SK-N-SH treated with all-trans-retinoic acid at 6 μM for 48 hours (cell line): ENCODE measurements at regions not wholly inside any gene's neighbourhood (a gene's known extent, or its start where the extent isn't known, plus 50 kb on each side); places are given as distances from the start of the nearest gene placed in this dataset.

ENCODE experiments used
- ATAC-seq: fragments of 200-7000 bp; cut with Tn5 transposase; 3 replicates; pipeline ENCODE4 v1.9.1; 2020; ENCODE audit warnings: mild to moderate bottlenecking, moderate library complexity
- CSDC2 ChIP-seq: fragments of 250-450 bp; sonication (Bioruptor Pico); IDR thresholded peaks from 2 replicates; pipeline ENCODE4 v1.5.0; 2020; ENCODE audit warnings: mild to moderate bottlenecking, moderate library complexity
- ESRRG ChIP-seq: fragments of 250-450 bp; sonication (Bioruptor Pico); IDR thresholded peaks from 2 replicates; pipeline ENCODE4 v1.6.1; 2021; ENCODE audit warnings: mild to moderate bottlenecking
- GLIS3 ChIP-seq: fragments of 250-450 bp; sonication (Bioruptor Pico); IDR thresholded peaks from 2 replicates; pipeline ENCODE4 v1.5.0; 2020; ENCODE audit warnings: mild to moderate bottlenecking, moderate library complexity
- ISL1 ChIP-seq: fragments of 250-450 bp; sonication (Bioruptor Pico); IDR thresholded peaks from 2 replicates; pipeline ENCODE4 v2.1.2; 2022; ENCODE audit warnings: mild to moderate bottlenecking, moderate library complexity
- PPARA ChIP-seq: fragments of 250-450 bp; sonication (Bioruptor Pico); IDR thresholded peaks from 2 replicates; pipeline ENCODE4 v1.5.0; 2020; ENCODE audit warnings: mild to moderate bottlenecking, borderline replicate concordance
- RARB ChIP-seq: fragments of 250-450 bp; sonication (Bioruptor Pico); IDR thresholded peaks from 2 replicates; pipeline ENCODE4 v1.8.0; 2021; ENCODE audit warnings: mild to moderate bottlenecking, moderate library complexity
- SNAI2 ChIP-seq: fragments of 250-450 bp; sonication (Bioruptor Pico); IDR thresholded peaks from 2 replicates; pipeline ENCODE4 v1.5.0; 2020; ENCODE audit warnings: mild to moderate bottlenecking, moderate library complexity
- TCF4 ChIP-seq: fragments of 250-450 bp; sonication (Bioruptor Pico); IDR thresholded peaks from 2 replicates; pipeline ENCODE4 v1.8.0; 2021; ENCODE audit warnings: mild to moderate bottlenecking, moderate library complexity, borderline replicate concordance
- TOX ChIP-seq: fragments of 250-450 bp; sonication (Bioruptor Pico); IDR thresholded peaks from 2 replicates; pipeline ENCODE4 v1.8.0; 2021; ENCODE audit warnings: mild to moderate bottlenecking, moderate library complexity, borderline replicate concordance
- ZC3H10 ChIP-seq: fragments of 250-450 bp; sonication (Bioruptor Pico); IDR thresholded peaks from 2 replicates; pipeline ENCODE4 v1.5.1; 2021; ENCODE audit warnings: mild to moderate bottlenecking, moderate library complexity
- ZFP3 ChIP-seq: fragments of 250-450 bp; sonication (Bioruptor Pico); IDR thresholded peaks from 2 replicates; pipeline ENCODE4 v1.5.0; 2020; ENCODE audit warnings: mild to moderate bottlenecking, moderate library complexity
- ZFP30 ChIP-seq: fragments of 450-650 bp; formaldehyde crosslinking; IDR thresholded peaks from 2 replicates; pipeline ENCODE4 v1.5.0; 2022; ENCODE audit warnings: mild to moderate bottlenecking, moderate library complexity
- ZNF565 ChIP-seq: fragments of 450-650 bp; formaldehyde crosslinking; conservative IDR thresholded peaks from 2 replicates; pipeline ENCODE4 v1.5.0; 2020; ENCODE audit warnings: low read depth, mild to moderate bottlenecking, moderate library complexity
- ZNF70 ChIP-seq: fragments of 450-650 bp; formaldehyde crosslinking; IDR thresholded peaks from 2 replicates; pipeline ENCODE4 v1.5.0; 2020; ENCODE audit warnings: mild to moderate bottlenecking, moderate library complexity
- TF ChIP-seq, protein P1 (sequence below): fragments of 250-450 bp; sonication (Bioruptor Pico); IDR thresholded peaks from 2 replicates; pipeline ENCODE4 v1.5.1; 2020; ENCODE audit warnings: low read depth, mild to moderate bottlenecking, moderate library complexity
- TF ChIP-seq, protein P2 (sequence below): fragments of 250-450 bp; sonication (Bioruptor Pico); IDR thresholded peaks from 2 replicates; pipeline ENCODE4 v1.8.0; 2021; ENCODE audit warnings: low read depth, mild to moderate bottlenecking, moderate library complexity, borderline replicate concordance
- TF ChIP-seq, protein P3 (sequence below): fragments of 250-450 bp; sonication (Bioruptor Pico); IDR thresholded peaks from 2 replicates; pipeline ENCODE4 v1.5.1; 2021; ENCODE audit warnings: mild to moderate bottlenecking, moderate library complexity
- TF ChIP-seq, protein P4 (sequence below): fragments of 250-450 bp; sonication (Bioruptor Pico); IDR thresholded peaks from 2 replicates; pipeline ENCODE4 v1.5.0; 2020; ENCODE audit warnings: mild to moderate bottlenecking, moderate library complexity

DNA sequence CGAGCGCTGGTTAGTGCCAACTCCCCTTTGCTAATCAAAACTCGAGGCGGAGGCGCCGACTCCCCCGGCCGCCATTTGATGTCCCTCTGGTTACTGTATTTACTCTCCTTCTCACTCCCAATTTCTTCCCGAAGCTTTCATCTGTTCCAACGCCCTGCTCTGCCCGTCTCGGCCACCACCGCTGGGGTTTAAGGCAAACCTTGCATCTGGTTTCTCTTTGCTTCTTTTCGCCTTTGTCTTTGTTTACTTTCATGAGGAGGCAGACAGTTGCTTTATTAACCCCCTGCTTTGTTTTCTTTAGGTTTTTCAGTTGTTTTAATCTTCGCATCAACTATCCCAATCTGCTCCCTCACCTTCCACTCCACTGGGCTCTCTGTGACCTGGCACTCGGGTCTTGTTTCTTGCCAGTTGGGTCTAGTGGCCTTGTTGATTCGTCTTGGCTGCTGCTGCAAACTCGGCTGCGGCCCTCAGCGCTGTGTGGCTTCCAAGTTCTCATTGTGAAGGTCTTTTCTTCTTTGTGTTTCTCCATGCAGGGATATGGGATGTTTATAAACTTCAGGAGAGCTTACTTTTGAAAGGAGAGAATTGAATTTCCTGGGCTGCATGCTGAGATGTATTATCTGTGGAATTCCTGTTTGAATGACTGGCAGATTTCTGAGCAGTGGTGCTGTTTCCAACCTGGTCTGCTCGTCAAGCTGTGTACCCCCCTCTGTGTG lies 155.1 kb downstream of the CDC5L start:
- ATAC-seq, result no peak
- TF ChIP-seq, protein P1, sequence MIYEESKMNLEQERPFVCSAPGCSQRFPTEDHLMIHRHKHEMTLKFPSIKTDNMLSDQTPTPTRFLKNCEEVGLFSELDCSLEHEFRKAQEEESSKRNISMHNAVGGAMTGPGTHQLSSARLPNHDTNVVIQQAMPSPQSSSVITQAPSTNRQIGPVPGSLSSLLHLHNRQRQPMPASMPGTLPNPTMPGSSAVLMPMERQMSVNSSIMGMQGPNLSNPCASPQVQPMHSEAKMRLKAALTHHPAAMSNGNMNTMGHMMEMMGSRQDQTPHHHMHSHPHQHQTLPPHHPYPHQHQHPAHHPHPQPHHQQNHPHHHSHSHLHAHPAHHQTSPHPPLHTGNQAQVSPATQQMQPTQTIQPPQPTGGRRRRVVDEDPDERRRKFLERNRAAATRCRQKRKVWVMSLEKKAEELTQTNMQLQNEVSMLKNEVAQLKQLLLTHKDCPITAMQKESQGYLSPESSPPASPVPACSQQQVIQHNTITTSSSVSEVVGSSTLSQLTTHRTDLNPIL (CRISPR knock-in tag), result no peak
- no peak for TF ChIP-seq ZNF70 (CRISPR knock-in tag)

DNA sequence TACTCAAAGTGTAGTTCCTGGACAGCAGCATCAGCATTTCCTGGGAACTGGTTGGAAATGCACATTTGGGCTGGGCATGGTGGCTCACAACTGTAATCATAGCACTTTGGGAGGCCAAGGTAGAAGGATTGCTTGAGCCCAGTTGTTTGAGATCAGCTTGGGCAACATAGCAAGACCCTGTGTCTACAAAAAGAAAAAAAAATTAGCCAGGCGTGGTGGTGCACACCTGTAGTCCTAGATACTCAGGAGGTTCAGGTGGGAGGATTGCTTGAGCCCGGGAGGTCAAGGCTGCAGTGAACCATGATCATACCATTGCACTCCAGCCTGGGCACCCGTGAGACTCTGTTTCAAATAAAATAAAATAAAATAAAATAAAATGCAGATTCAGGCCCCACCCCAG lies 156.2 kb downstream of the CDC5L start:
- ATAC-seq, result no peak
- TF ChIP-seq ZNF70 (CRISPR knock-in tag) (no peak), ESRRG (CRISPR knock-in tag) (no peak), ZFP30 (no peak), ZC3H10 (CRISPR knock-in tag) (no peak), PPARA (no peak), ISL1 (no peak)
- TF ChIP-seq, all 23 proteins: peak for 0

DNA sequence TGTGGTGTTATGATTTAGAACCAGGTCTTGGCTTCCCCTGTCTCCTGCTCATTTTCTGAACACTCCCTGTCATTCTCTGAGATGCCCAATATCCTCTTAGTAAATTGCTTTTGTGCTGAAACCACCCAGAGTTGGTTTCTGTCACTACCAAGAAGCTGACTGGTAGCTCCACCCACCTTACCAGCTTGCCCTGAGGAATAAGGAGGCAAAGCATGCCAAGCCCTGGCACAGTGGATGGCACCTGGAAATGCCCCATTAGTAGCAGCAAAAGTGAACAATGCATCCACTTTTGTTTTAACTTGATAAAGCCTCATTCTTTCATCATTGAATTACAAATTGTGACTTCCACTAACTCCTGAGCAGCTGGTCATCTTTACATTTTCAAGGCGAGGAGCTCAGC lies 157.7 kb downstream of the CDC5L start:
- TF ChIP-seq RARB (CRISPR knock-in tag) (no peak), GLIS3 (CRISPR knock-in tag) (no peak), TOX (CRISPR knock-in tag) (no peak), ZFP3 (CRISPR knock-in tag) (no peak), TCF4 (CRISPR knock-in tag) (no peak)
- TF ChIP-seq, protein P2, sequence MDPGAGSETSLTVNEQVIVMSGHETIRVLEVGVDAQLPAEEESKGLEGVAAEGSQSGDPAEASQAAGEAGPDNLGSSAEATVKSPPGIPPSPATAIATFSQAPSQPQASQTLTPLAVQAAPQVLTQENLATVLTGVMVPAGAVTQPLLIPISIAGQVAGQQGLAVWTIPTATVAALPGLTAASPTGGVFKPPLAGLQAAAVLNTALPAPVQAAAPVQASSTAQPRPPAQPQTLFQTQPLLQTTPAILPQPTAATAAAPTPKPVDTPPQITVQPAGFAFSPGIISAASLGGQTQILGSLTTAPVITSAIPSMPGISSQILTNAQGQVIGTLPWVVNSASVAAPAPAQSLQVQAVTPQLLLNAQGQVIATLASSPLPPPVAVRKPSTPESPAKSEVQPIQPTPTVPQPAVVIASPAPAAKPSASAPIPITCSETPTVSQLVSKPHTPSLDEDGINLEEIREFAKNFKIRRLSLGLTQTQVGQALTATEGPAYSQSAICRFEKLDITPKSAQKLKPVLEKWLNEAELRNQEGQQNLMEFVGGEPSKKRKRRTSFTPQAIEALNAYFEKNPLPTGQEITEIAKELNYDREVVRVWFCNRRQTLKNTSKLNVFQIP, result no peak
- TF ChIP-seq, protein P3, sequence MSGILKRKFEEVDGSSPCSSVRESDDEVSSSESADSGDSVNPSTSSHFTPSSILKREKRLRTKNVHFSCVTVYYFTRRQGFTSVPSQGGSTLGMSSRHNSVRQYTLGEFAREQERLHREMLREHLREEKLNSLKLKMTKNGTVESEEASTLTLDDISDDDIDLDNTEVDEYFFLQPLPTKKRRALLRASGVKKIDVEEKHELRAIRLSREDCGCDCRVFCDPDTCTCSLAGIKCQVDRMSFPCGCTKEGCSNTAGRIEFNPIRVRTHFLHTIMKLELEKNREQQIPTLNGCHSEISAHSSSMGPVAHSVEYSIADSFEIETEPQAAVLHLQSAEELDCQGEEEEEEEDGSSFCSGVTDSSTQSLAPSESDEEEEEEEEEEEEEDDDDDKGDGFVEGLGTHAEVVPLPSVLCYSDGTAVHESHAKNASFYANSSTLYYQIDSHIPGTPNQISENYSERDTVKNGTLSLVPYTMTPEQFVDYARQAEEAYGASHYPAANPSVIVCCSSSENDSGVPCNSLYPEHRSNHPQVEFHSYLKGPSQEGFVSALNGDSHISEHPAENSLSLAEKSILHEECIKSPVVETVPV, result no peak
- ATAC-seq, result no peak

DNA sequence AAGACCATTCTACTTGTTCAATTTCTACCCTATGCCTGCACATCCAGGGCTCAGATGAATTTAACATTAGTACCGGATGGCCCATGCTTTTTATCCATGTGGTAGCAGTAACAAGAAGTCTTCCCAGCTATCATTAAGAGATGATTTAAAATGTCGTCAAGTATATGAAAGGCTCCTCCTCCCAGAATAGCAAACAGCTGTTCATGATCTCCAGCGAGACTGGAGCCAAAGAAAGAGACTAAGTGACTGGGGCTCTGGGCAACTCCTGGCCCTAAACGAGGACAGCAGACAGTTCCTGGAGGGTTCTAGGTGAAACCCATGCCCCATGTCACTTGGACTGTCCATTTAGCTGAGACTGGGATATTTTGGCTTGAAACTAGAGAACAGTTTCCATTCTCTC lies 160.8 kb downstream of the CDC5L start:
- ATAC-seq, result no peak
- no peak for TF ChIP-seq RARB (CRISPR knock-in tag)
- TF ChIP-seq ZFP30, result no peak
- TF ChIP-seq SNAI2 (CRISPR knock-in tag), result no peak
- TF ChIP-seq, protein P3, result no peak
- TF ChIP-seq ZNF565 (CRISPR knock-in tag), result no peak
- TF ChIP-seq ZNF70 (CRISPR knock-in tag), result no peak
- TF ChIP-seq CSDC2 (CRISPR knock-in tag), result no peak
- no peak for TF ChIP-seq PPARA
- TF ChIP-seq, protein P1 (CRISPR knock-in tag), result no peak

DNA sequence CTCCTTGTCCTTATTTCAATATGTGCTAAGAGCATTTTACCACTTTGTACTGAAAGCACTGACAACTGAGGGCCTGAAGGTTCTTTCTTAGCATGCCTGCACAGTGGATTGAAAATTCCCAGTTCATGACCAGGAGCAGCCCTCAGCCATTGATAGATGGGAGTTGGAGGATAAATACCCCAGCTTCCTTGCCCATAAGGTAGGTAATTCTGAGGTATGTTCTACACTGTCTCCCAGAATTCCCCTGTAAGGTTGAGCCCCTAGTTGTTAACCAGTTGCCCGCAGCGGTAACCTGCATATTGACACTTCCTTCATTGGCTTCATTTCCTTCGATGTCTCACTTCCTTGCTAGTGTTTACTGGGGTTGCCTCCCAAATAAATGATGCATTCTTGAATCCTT lies 162.0 kb downstream of the CDC5L start:
- ATAC-seq, result no peak
- TF ChIP-seq CSDC2 (CRISPR knock-in tag), result no peak
- TF ChIP-seq GLIS3 (CRISPR knock-in tag), result no peak
- no peak for TF ChIP-seq SNAI2 (CRISPR knock-in tag)
- TF ChIP-seq, all 23 proteins: peak for 0

DNA sequence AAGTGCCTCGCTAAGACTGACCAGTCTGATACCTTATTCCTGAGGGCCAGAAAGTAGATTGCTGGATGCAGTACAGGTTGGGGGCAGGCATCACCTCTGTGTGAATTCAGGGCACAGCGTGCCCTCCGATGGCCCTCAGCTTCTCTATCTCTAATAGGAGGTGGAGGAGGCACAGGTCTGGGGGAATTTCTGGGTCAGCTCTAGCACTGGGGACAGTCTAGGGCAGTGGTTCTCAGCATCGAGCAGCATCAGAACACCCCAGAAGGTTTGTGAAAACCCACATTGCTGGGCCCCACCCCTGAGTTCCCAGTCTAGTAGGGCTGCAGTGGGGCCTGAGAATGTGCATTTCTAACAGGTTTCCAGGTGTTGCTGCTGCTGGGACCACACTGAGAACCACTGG lies 166.7 kb downstream of the CDC5L start:
- ATAC-seq, result no peak
- TF ChIP-seq, protein P3, result no peak
- TF ChIP-seq ZNF565 (CRISPR knock-in tag), result no peak
- TF ChIP-seq, protein P4, sequence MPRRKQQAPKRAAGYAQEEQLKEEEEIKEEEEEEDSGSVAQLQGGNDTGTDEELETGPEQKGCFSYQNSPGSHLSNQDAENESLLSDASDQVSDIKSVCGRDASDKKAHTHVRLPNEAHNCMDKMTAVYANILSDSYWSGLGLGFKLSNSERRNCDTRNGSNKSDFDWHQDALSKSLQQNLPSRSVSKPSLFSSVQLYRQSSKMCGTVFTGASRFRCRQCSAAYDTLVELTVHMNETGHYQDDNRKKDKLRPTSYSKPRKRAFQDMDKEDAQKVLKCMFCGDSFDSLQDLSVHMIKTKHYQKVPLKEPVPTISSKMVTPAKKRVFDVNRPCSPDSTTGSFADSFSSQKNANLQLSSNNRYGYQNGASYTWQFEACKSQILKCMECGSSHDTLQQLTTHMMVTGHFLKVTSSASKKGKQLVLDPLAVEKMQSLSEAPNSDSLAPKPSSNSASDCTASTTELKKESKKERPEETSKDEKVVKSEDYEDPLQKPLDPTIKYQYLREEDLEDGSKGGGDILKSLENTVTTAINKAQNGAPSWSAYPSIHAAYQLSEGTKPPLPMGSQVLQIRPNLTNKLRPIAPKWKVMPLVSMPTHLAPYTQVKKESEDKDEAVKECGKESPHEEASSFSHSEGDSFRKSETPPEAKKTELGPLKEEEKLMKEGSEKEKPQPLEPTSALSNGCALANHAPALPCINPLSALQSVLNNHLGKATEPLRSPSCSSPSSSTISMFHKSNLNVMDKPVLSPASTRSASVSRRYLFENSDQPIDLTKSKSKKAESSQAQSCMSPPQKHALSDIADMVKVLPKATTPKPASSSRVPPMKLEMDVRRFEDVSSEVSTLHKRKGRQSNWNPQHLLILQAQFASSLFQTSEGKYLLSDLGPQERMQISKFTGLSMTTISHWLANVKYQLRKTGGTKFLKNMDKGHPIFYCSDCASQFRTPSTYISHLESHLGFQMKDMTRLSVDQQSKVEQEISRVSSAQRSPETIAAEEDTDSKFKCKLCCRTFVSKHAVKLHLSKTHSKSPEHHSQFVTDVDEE (CRISPR knock-in tag), result no peak
- no peak for TF ChIP-seq ESRRG (CRISPR knock-in tag)
- TF ChIP-seq ZC3H10 (CRISPR knock-in tag), result no peak
- TF ChIP-seq, protein P1 (CRISPR knock-in tag), result no peak
- no peak for TF ChIP-seq ISL1
